ENCODE measurements at regions not wholly inside any gene's neighbourhood (a gene's known extent, or its start where the extent isn't known, plus 50 kb on each side); places are given as distances from the start of the nearest gene placed in this dataset.

GRCh38 chr2:65675350-65675749 lies 243.0 kb upstream of the SPRED2 start:
- no peak overlapping the region for H3K18ac ChIP-seq (ENCODE audit: low read depth, low read length)
- H3K23ac ChIP-seq (ENCODE audit: low read depth, low read length) = no peak overlapping the region
- WGBS, 2 experiments (ENCODE audit: extremely low coverage in 2 of 2, insufficient read length in 1 of 2) = no CpG with 5 or more reads among the region's 4 CpGs
- in situ Hi-C loops (cut with MboI; ENCODE audit: low sequenced_read_pairs) = no loop called here
- intact Hi-C loops (cut with micrococcal nuclease) = no loop called here
- no peak overlapping the region for H2BK120ac ChIP-seq (ENCODE audit: low read depth, low read length)
- no peak overlapping the region for H3K27ac ChIP-seq (ENCODE audit: insufficient read depth, low read length)
- no peak overlapping the region for H3K4me2 ChIP-seq (ENCODE audit: low read depth, low read length)
- peaks cover 10% of the 10 kb centered on the region for H3K9me3 ChIP-seq (ENCODE audit: control insufficient read depth, insufficient read depth, low read length)
- no peaks in the 10 kb centered on the region for H3K79me1 ChIP-seq (ENCODE audit: low read depth in 1 of 2, low read length in 2 of 2)
- no peak for ATAC-seq (ENCODE audit: low read depth)
- POLR2A ChIA-PET (ENCODE audit: unreplicated experiment) = no interaction called here
- H2AK9ac ChIP-seq (replicated peaks; ENCODE audit: low read depth, low read length, poor library complexity) = no peak overlapping the region
- H3K14ac ChIP-seq (replicated peaks; ENCODE audit: low read depth, low read length) = no peak overlapping the region
- no peaks in the 10 kb centered on the region for H3K4me1 ChIP-seq (ENCODE audit: control insufficient read depth, insufficient read depth, low read length)
- TF ChIP-seq, protein P1, sequence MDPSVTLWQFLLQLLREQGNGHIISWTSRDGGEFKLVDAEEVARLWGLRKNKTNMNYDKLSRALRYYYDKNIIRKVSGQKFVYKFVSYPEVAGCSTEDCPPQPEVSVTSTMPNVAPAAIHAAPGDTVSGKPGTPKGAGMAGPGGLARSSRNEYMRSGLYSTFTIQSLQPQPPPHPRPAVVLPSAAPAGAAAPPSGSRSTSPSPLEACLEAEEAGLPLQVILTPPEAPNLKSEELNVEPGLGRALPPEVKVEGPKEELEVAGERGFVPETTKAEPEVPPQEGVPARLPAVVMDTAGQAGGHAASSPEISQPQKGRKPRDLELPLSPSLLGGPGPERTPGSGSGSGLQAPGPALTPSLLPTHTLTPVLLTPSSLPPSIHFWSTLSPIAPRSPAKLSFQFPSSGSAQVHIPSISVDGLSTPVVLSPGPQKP (IDR thresholded peaks at IDR 0.05; ENCODE audit: borderline replicate concordance, low read depth, low read length) = no peak
- no peak overlapping the region for H2BK20ac ChIP-seq (ENCODE audit: low read depth, low read length)
- H3K9ac ChIP-seq (ENCODE audit: low read depth, low read length) = no peak overlapping the region
- no peak overlapping the region for H2AFZ ChIP-seq (replicated peaks; ENCODE audit: low read length, poor library complexity)
- no peak overlapping the region for H3K56ac ChIP-seq (ENCODE audit: extremely low read depth, insufficient read depth, low read length)
- H4K5ac ChIP-seq (ENCODE audit: low read depth, low read length) = no peak overlapping the region
- no peaks in the 10 kb centered on the region; the same call in 1 of the 2 replicates for H3K9me1 ChIP-seq (ENCODE audit: insufficient read depth, low read length)
- no TSS peak for BruUV-seq (replicated peaks)
- no peak overlapping the region for H3K4me3 ChIP-seq (ENCODE audit: insufficient read depth, low read depth, low read length)
- no peak for DNase-seq
- H2AK5ac ChIP-seq (ENCODE audit: low read depth, low read length) = no peak overlapping the region
- H2BK15ac ChIP-seq (ENCODE audit: low read depth, low read length) = no peak overlapping the region
- dilution Hi-C loops (cut with HindIII; ENCODE audit: low sequenced_read_pairs, unreplicated experiment) = no loop called here
- CTCF ChIA-PET = no interaction called here
- no peaks in the 10 kb centered on the region for H3K36me3 ChIP-seq (ENCODE audit: control insufficient read depth, insufficient read depth, low read length)
- H4K91ac ChIP-seq (ENCODE audit: insufficient read depth, low read depth, low read length) = no peak overlapping the region
- peaks cover 30% of the 10 kb centered on the region for H3K27me3 ChIP-seq (ENCODE audit: control insufficient read depth, insufficient read depth, low read length)
- H4K20me1 ChIP-seq (ENCODE audit: insufficient read depth, low read length) = no peaks in the 10 kb centered on the region
- no peak overlapping the region for H2BK5ac ChIP-seq (ENCODE audit: low read depth, low read length, poor library complexity, severe bottlenecking)
- no peak overlapping the region for H4K8ac ChIP-seq (ENCODE audit: low read depth in 2 of 2, low read length in 2 of 2)
- no peak overlapping the region for H3K4ac ChIP-seq (ENCODE audit: low read depth, low read length)

Measured in IMR-90 (cell line).